GM06990 (cell line): ENCODE measurements at regions not wholly inside any gene's neighbourhood (a gene's known extent, or its start where the extent isn't known, plus 50 kb on each side); places are given as distances from the start of the nearest gene placed in this dataset.

Experiments
- DNase-seq: peaks from one replicate; pipeline ENCODE4 v3.0.0-alpha.2; 2011; ENCODE audit not compliant: insufficient read length; ENCODE audit errors: extremely low read depth
- H3K27me3 ChIP-seq: replicated peaks from 2 replicates; pipeline ENCODE4 v1.6.0; 2011; ENCODE audit warnings: low read length; ENCODE audit not compliant: control insufficient read depth, insufficient read depth
- H3K36me3 ChIP-seq: 2 replicates; pipeline ENCODE4 v1.5.1; 2011; ENCODE audit warnings: low read length; ENCODE audit not compliant: control insufficient read depth, insufficient read depth
- H3K4me3 ChIP-seq: replicated peaks from 2 replicates; pipeline ENCODE4 v1.5.1; 2011; ENCODE audit warnings: low read depth, mild to moderate bottlenecking, control low read depth, low read length
- CTCF ChIP-seq: IDR thresholded peaks from 2 replicates; pipeline ENCODE4 v1.5.1; 2011; ENCODE audit warnings: low read length, control low read depth, mild to moderate bottlenecking, inconsistent platforms; ENCODE audit not compliant: insufficient read depth, poor library complexity, severe bottlenecking

GRCh38 chr4:14318671-14319070 is 683.6 kb upstream of the CPEB2 start:
- TF ChIP-seq CTCF = no peak
- Histone ChIP-seq H3K4me3 (no peak overlapping the region), H3K27me3 (no peaks in the 10 kb centered on the region), H3K36me3 (no peaks in the 10 kb centered on the region)
- no peak for DNase-seq

- DNase-seq = no peak
- no peak for TF ChIP-seq CTCF
Measured at GRCh38 chr4:14321723-14322122, 680.6 kb upstream of the CPEB2 start.

GRCh38 chr4:14323191-14323590 is 679.1 kb upstream of the CPEB2 start:
- Histone ChIP-seq H3K36me3 (no peaks in the 10 kb centered on the region), H3K27me3 (no peaks in the 10 kb centered on the region), H3K4me3 (no peak overlapping the region)
- DNase-seq = no peak
- TF ChIP-seq CTCF = no peak

More at GRCh38 chr4:14321723-14322122, 680.6 kb upstream of the CPEB2 start:
- no peaks in the 10 kb centered on the region for H3K36me3 ChIP-seq
- H3K4me3 ChIP-seq = no peak overlapping the region
- no peaks in the 10 kb centered on the region for H3K27me3 ChIP-seq

- Histone ChIP-seq H3K27me3 (no peaks in the 10 kb centered on the region), H3K36me3 (no peaks in the 10 kb centered on the region), H3K4me3 (no peak overlapping the region)
- TF ChIP-seq CTCF = no peak
- DNase-seq = no peak
Measured at GRCh38 chr4:14329228-14329627, 673.1 kb upstream of the CPEB2 start.

- DNase-seq = no peak
- no peak for TF ChIP-seq CTCF
Measured at GRCh38 chr4:14333616-14334015, 668.7 kb upstream of the CPEB2 start.

GRCh38 chr4:14334166-14334565 is 668.1 kb upstream of the CPEB2 start:
- no peak for DNase-seq
- Histone ChIP-seq H3K36me3 (no peaks in the 10 kb centered on the region), H3K27me3 (no peaks in the 10 kb centered on the region), H3K4me3 (no peak overlapping the region)
- no peak for TF ChIP-seq CTCF

More at GRCh38 chr4:14333616-14334015, 668.7 kb upstream of the CPEB2 start:
- no peaks in the 10 kb centered on the region for H3K36me3 ChIP-seq
- H3K4me3 ChIP-seq = no peak overlapping the region
- no peaks in the 10 kb centered on the region for H3K27me3 ChIP-seq
